ENCODE measurements at regions not wholly inside any gene's neighbourhood (a gene's known extent, or its start where the extent isn't known, plus 50 kb on each side); places are given as distances from the start of the nearest gene placed in this dataset.

DNA sequence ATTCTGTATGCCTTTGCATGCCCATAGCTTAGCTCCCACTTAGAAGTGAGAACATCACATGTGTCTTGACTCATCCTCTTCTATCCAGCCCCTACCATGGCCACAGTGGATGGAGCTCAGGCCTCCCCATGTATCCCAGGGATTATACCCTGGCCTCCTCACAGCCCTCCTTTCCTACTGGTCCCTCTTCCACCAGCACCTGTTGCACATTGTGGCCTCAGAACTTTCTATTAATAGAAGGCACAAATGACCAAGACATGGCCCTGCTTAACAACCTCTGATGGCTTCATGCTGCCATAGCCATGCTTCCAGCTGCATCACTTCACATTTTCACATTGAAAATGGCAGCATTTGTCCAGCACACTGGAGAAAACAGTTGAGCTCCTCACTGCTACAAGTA lies 315.4 kb downstream of the CDK5RAP2 start:
- Mint-ChIP-seq H3K4me3 (no peak overlapping the region), H3K4me1 (no peaks in the 10 kb centered on the region), H3K27ac (no peak overlapping the region), H3K27me3 (no peaks in the 10 kb centered on the region), H3K9me3 (peaks cover 0 to 6% (median 2%) of the 10 kb centered on the region in 7 donors), H3K36me3 (no peaks in the 10 kb centered on the region)
- DNase-seq (no peak), ATAC-seq (ENCODE audit: low read depth in 2 of 2) (no peak)
- no peaks in the 10 kb centered on the region for H3K4me1 ChIP-seq (ENCODE audit: control insufficient read depth, insufficient read depth, low read length, poor library complexity, severe bottlenecking)
- no peak overlapping the region for H3K4me3 ChIP-seq (ENCODE audit: low read depth, low read length)
- no peaks in the 10 kb centered on the region for H3K9me3 ChIP-seq (ENCODE audit: control insufficient read depth in 2 of 2, low read length in 2 of 2)
- no peak overlapping the region for H3K27ac ChIP-seq (ENCODE audit: insufficient read depth, low read length, poor library complexity, severe bottlenecking)
- no peaks in the 10 kb centered on the region for H3K27me3 ChIP-seq (ENCODE audit: control insufficient read depth, insufficient read depth, low read length)
- no peaks in the 10 kb centered on the region for H3K36me3 ChIP-seq (ENCODE audit: control insufficient read depth, insufficient read depth, low read length)

DNA sequence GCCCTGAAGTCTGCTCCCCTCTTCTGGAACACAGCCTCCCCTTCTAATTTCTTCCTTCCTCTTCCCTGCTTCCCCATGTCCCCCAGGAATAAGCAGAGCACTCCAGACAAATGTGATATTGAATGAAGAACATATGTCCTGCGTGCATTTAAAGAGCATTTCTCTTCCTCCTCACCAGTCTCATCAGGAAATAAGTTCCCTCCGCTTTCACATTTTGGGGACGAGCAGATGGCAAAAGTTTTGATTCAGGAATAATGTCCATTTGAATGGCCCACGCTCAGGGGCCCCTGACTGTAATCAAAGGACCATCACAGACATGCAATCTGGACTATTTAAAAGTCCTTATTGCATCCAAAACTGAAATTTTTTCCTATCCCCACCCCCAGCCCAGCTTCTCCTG lies 316.1 kb downstream of the CDK5RAP2 start:
- Mint-ChIP-seq H3K4me1 (no peaks in the 10 kb centered on the region), H3K27me3 (no peaks in the 10 kb centered on the region), H3K4me3 (no peak overlapping the region), H3K9me3 (peaks cover 0 to 6% (median 2%) of the 10 kb centered on the region in 7 donors), H3K36me3 (no peaks in the 10 kb centered on the region), H3K27ac (no peak overlapping the region)
- ATAC-seq (ENCODE audit: low read depth in 2 of 2): no peak
- Histone ChIP-seq H3K27me3 (ENCODE audit: control insufficient read depth, insufficient read depth, low read length) (no peaks in the 10 kb centered on the region), H3K9me3 (ENCODE audit: control insufficient read depth in 2 of 2, low read length in 2 of 2) (no peaks in the 10 kb centered on the region), H3K4me3 (ENCODE audit: low read depth, low read length) (no peak overlapping the region), H3K4me1 (ENCODE audit: control insufficient read depth, insufficient read depth, low read length, poor library complexity, severe bottlenecking) (no peaks in the 10 kb centered on the region), H3K36me3 (ENCODE audit: control insufficient read depth, insufficient read depth, low read length) (no peaks in the 10 kb centered on the region), H3K27ac (ENCODE audit: insufficient read depth, low read length, poor library complexity, severe bottlenecking) (no peak overlapping the region)
- no peak for DNase-seq

DNA sequence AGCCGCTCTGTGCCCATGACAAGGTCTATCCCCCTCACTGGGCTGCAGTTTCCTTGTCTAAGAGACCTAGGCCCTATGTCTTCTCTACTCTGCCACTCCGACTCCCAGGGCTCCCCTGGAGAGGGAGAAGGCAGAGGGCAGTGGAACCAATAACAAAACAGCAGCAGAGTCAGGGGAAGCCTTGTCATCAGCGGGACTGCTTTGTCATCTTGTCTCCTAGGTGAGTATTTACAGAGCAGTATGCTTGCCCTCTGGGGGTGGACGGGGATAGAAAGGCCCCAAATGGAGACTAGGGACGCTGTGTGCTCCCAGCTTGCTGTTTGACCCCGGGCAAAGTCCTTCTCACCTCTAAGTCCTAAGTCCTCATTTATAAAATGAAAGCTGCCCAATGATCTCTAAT lies 318.5 kb downstream of the CDK5RAP2 start:
- no peak for ATAC-seq (ENCODE audit: low read depth in 2 of 2)
- Mint-ChIP-seq H3K4me3 (no peak overlapping the region), H3K27me3 (no peaks in the 10 kb centered on the region), H3K36me3 (no peaks in the 10 kb centered on the region), H3K27ac (no peak overlapping the region), H3K9me3 (peaks cover 0 to 6% (median 2%) of the 10 kb centered on the region in 7 donors), H3K4me1 (no peaks in the 10 kb centered on the region)
- Histone ChIP-seq H3K9me3 (ENCODE audit: control insufficient read depth in 2 of 2, low read length in 2 of 2) (no peaks in the 10 kb centered on the region), H3K36me3 (ENCODE audit: control insufficient read depth, insufficient read depth, low read length) (no peaks in the 10 kb centered on the region), H3K4me3 (ENCODE audit: low read depth, low read length) (no peak overlapping the region), H3K27me3 (ENCODE audit: control insufficient read depth, insufficient read depth, low read length) (no peaks in the 10 kb centered on the region), H3K27ac (ENCODE audit: insufficient read depth, low read length, poor library complexity, severe bottlenecking) (no peak overlapping the region), H3K4me1 (ENCODE audit: control insufficient read depth, insufficient read depth, low read length, poor library complexity, severe bottlenecking) (no peaks in the 10 kb centered on the region)
- DNase-seq: no peak

DNA sequence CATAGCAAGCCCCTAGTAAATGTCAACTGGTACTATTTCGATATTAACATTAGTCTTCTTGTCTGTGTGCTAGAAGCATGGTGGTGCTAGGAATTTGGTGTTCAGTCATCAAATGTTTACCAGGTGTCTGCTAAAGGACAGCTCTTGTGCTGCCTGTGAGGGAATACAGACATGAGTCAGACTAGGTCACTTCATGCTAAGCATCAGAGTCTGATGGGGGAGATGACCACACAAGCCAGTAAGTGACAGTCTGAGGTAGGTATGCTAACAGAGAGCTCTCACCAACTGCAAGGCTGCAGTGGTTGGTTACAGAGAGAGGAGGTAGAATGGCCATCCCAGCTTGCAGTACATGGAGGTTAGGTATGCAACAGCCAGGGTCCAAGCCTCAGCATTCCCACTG lies 320.9 kb downstream of the CDK5RAP2 start:
- H3K4me1 ChIP-seq (ENCODE audit: control insufficient read depth, insufficient read depth, low read length, poor library complexity, severe bottlenecking): no peaks in the 10 kb centered on the region
- ATAC-seq (ENCODE audit: low read depth in 2 of 2) (no peak), DNase-seq (no peak)
- no peak overlapping the region for H3K27ac Mint-ChIP-seq
- no peaks in the 10 kb centered on the region for H3K9me3 ChIP-seq (ENCODE audit: control insufficient read depth in 2 of 2, low read length in 2 of 2)
- H3K4me3 ChIP-seq (ENCODE audit: low read depth, low read length): no peak overlapping the region
- peaks cover 0 to 2% (median 0%) of the 10 kb centered on the region in 7 donors for H3K9me3 Mint-ChIP-seq
- no peak overlapping the region for H3K4me3 Mint-ChIP-seq
- H3K27me3 Mint-ChIP-seq: no peaks in the 10 kb centered on the region
- H3K27ac ChIP-seq (ENCODE audit: insufficient read depth, low read length, poor library complexity, severe bottlenecking): no peak overlapping the region
- no peaks in the 10 kb centered on the region for H3K36me3 ChIP-seq (ENCODE audit: control insufficient read depth, insufficient read depth, low read length)
- H3K36me3 Mint-ChIP-seq: peaks cover 3% of the 10 kb centered on the region
- H3K27me3 ChIP-seq (ENCODE audit: control insufficient read depth, insufficient read depth, low read length): no peaks in the 10 kb centered on the region
- H3K4me1 Mint-ChIP-seq: no peaks in the 10 kb centered on the region

DNA sequence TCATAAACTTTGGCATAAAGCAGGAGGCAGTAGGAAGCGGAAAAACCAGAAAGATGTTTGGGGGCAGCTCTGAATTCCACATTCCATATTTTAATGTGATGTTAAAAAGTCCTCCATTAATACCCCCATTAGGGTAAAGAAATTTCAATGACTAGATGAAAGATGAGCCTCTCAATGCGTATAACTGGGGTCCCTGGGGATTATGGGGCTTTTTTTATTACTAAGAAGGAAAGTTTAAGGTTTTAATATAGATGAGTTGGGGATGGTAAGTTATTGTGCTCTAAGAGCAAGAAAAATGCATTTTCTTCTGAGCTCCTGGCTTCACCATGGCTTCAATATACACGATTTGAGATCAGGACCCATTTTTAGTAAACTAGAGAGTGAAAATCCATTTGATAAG lies 321.9 kb downstream of the CDK5RAP2 start:
- no peaks in the 10 kb centered on the region for H3K4me1 Mint-ChIP-seq
- H3K36me3 Mint-ChIP-seq: peaks cover 3% of the 10 kb centered on the region
- no peak overlapping the region for H3K4me3 Mint-ChIP-seq
- Histone ChIP-seq H3K27ac (ENCODE audit: insufficient read depth, low read length, poor library complexity, severe bottlenecking) (no peak overlapping the region), H3K27me3 (ENCODE audit: control insufficient read depth, insufficient read depth, low read length) (no peaks in the 10 kb centered on the region), H3K36me3 (ENCODE audit: control insufficient read depth, insufficient read depth, low read length) (no peaks in the 10 kb centered on the region), H3K4me1 (ENCODE audit: control insufficient read depth, insufficient read depth, low read length, poor library complexity, severe bottlenecking) (no peaks in the 10 kb centered on the region), H3K4me3 (ENCODE audit: low read depth, low read length) (no peak overlapping the region), H3K9me3 (ENCODE audit: control insufficient read depth in 2 of 2, low read length in 2 of 2) (no peaks in the 10 kb centered on the region)
- no peaks in the 10 kb centered on the region for H3K27me3 Mint-ChIP-seq
- no peak overlapping the region for H3K27ac Mint-ChIP-seq
- DNase-seq (no peak), ATAC-seq (ENCODE audit: low read depth in 2 of 2) (no peak)
- peaks cover 0 to 2% (median 0%) of the 10 kb centered on the region in 7 donors for H3K9me3 Mint-ChIP-seq

DNA sequence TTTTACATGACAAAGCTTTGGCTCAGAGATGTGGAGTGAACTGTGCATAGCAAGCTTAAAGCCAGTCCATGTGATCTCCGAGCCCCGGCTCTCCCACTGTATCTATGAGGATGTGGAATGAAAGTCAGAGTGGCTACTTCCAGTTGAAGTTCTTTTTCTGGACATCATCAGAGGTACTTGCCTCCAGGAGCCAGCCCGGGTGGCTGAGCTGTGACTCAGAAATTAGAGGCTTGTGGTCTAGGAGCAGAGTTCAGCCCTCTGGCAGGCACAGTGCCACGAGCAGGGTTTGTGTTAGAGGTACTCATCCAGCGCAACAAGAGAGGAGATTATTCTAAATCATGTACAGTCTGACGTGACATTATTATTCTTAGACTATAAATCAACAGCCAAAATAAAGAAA lies 322.5 kb downstream of the CDK5RAP2 start:
- no peak for ATAC-seq (ENCODE audit: low read depth in 2 of 2)
- no peak overlapping the region for H3K27ac Mint-ChIP-seq
- Histone ChIP-seq H3K36me3 (ENCODE audit: control insufficient read depth, insufficient read depth, low read length) (no peaks in the 10 kb centered on the region), H3K4me1 (ENCODE audit: control insufficient read depth, insufficient read depth, low read length, poor library complexity, severe bottlenecking) (no peaks in the 10 kb centered on the region), H3K27me3 (ENCODE audit: control insufficient read depth, insufficient read depth, low read length) (no peaks in the 10 kb centered on the region), H3K27ac (ENCODE audit: insufficient read depth, low read length, poor library complexity, severe bottlenecking) (no peak overlapping the region), H3K4me3 (ENCODE audit: low read depth, low read length) (no peak overlapping the region), H3K9me3 (ENCODE audit: control insufficient read depth in 2 of 2, low read length in 2 of 2) (no peaks in the 10 kb centered on the region)
- H3K4me3 Mint-ChIP-seq: no peak overlapping the region
- no peak for DNase-seq
- H3K4me1 Mint-ChIP-seq: no peaks in the 10 kb centered on the region
- peaks cover 0 to 2% (median 0%) of the 10 kb centered on the region in 7 donors for H3K9me3 Mint-ChIP-seq
- H3K27me3 Mint-ChIP-seq: no peaks in the 10 kb centered on the region
- peaks cover 3% of the 10 kb centered on the region for H3K36me3 Mint-ChIP-seq

DNA sequence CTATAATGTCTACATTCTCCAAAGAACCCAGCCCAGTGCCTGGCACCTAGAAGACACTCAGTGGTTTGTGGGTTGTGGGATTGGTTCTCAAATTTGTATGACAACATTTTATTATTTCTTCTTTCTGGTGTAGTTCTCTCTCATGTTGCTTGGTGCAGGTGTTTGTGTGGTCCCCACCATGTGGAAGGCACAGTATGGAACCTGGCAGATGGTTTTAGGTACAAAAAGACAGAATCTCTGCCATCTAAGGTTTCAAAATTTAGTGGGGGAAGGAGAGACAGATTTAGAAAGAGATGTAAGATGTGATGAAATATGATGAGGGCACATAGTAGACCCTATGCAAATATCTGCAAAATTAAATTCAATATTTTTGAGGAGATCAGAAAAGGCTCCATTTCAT lies 323.8 kb downstream of the CDK5RAP2 start:
- no peak overlapping the region for H3K4me3 ChIP-seq (ENCODE audit: low read depth, low read length)
- H3K4me1 ChIP-seq (ENCODE audit: control insufficient read depth, insufficient read depth, low read length, poor library complexity, severe bottlenecking): no peaks in the 10 kb centered on the region
- Mint-ChIP-seq H3K36me3 (peaks cover 3% of the 10 kb centered on the region), H3K4me1 (no peaks in the 10 kb centered on the region), H3K27ac (no peak overlapping the region), H3K4me3 (no peak overlapping the region), H3K9me3 (peaks cover 0 to 6% (median 0%) of the 10 kb centered on the region in 7 donors), H3K27me3 (no peaks in the 10 kb centered on the region)
- ATAC-seq (ENCODE audit: low read depth in 2 of 2): no peak
- H3K9me3 ChIP-seq (ENCODE audit: control insufficient read depth in 2 of 2, low read length in 2 of 2): no peaks in the 10 kb centered on the region
- no peaks in the 10 kb centered on the region for H3K36me3 ChIP-seq (ENCODE audit: control insufficient read depth, insufficient read depth, low read length)
- no peaks in the 10 kb centered on the region for H3K27me3 ChIP-seq (ENCODE audit: control insufficient read depth, insufficient read depth, low read length)
- no peak overlapping the region for H3K27ac ChIP-seq (ENCODE audit: insufficient read depth, low read length, poor library complexity, severe bottlenecking)
- no peak for DNase-seq

DNA sequence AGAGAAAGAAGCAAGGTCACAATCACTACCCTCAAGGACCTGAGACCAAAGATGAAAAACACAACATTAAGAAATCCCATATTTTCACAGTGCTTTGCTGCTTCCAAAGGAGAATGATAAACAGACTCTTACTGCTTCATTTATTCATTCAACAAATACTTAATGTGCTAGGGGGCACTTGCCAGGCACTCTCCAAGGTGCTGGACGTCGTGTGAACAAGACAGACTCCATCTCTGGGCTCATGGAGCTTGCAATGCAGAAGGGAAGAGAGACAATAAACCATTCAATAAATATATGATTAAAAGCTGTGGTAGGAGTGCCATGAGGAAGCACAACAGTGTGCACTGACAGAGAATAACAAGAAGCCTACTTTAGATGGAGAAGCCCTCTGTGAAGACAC lies 327.7 kb downstream of the CDK5RAP2 start:
- Mint-ChIP-seq H3K4me3 (no peak overlapping the region), H3K4me1 (no peaks in the 10 kb centered on the region), H3K27me3 (no peaks in the 10 kb centered on the region), H3K9me3 (peaks cover 0 to 6% (median 2%) of the 10 kb centered on the region in 7 donors), H3K36me3 (peaks cover 3% of the 10 kb centered on the region), H3K27ac (no peak overlapping the region)
- no peaks in the 10 kb centered on the region for H3K27me3 ChIP-seq (ENCODE audit: control insufficient read depth, insufficient read depth, low read length)
- no peak for DNase-seq
- no peaks in the 10 kb centered on the region for H3K9me3 ChIP-seq (ENCODE audit: control insufficient read depth in 2 of 2, low read length in 2 of 2)
- H3K4me3 ChIP-seq (ENCODE audit: low read depth, low read length): no peak overlapping the region
- no peak overlapping the region for H3K27ac ChIP-seq (ENCODE audit: insufficient read depth, low read length, poor library complexity, severe bottlenecking)
- ATAC-seq (ENCODE audit: low read depth in 2 of 2): no peak
- no peaks in the 10 kb centered on the region for H3K36me3 ChIP-seq (ENCODE audit: control insufficient read depth, insufficient read depth, low read length)
- no peaks in the 10 kb centered on the region for H3K4me1 ChIP-seq (ENCODE audit: control insufficient read depth, insufficient read depth, low read length, poor library complexity, severe bottlenecking)
